HG02885 (cell line): ENCODE measurements at regions not wholly inside any gene's neighbourhood (a gene's known extent, or its start where the extent isn't known, plus 50 kb on each side); places are given as distances from the start of the nearest gene placed in this dataset.

Experiments
- ATAC-seq: cut with Tn5 transposase; IDR thresholded peaks from one replicate; pipeline ENCODE4 v1.9.1; 2021; ENCODE audit warnings: mild to moderate bottlenecking; ENCODE audit not compliant: unreplicated experiment, poor library complexity

DNA sequence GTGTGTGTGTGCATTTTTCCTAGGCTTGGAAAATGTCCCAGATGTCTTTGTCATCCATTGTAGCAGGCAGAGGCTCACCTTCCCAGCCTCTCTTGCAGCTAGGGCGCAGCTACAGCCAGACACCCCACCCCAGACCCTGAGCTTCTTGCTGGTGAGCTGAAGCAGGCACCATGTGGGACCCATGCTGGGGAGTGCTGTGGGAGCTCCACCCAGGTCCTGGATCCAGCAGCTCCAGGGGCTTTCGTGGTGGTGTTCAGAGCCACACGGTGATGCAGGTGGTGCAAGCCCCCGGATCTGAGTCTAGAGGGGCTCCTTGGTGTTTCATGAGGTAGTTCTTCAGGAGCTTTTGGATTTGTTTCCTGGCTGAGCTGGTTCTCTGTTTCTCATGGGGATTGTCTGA is 56.0 kb upstream of the ZFP64 start:
- no peak for ATAC-seq

DNA sequence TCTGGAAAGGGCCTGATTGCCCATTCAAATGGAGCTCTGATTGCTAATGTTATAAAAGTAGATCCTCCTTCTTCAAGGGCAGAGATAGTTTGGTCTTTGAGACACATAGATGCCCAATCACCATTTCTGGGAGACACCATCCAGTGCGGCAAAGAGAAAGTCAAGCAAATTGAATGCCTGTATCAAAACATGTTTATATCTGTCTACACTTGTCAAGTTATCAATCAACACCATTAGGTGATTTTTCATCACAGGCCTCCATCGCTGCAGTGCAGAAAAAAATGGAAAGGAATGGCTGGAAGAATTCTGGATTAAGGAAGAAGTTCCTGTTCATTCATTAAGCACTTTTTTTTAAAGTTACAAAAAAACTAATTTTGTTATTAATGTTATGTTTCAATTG is 54.8 kb upstream of the ZFP64 start:
- ATAC-seq = no peak

DNA sequence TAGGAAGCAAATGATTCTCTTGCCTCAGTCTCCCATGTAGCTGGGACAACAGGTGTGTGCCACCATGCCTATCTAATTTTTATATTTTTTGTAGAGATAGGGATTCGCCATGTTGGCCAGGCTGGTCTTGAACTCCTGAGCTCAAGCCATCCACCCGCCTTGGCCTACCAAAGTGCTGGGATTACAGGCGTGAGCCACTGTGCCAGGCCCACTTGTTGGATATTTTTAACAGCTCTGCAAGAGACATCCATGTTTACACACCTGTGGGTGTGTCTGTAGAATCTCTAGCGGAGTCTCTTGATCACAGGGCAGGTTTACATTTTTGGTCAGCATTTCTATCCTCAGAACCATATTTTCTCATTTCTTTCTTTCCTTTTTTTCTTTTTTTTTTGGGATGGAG is 53.1 kb upstream of the ZFP64 start:
- no peak for ATAC-seq

DNA sequence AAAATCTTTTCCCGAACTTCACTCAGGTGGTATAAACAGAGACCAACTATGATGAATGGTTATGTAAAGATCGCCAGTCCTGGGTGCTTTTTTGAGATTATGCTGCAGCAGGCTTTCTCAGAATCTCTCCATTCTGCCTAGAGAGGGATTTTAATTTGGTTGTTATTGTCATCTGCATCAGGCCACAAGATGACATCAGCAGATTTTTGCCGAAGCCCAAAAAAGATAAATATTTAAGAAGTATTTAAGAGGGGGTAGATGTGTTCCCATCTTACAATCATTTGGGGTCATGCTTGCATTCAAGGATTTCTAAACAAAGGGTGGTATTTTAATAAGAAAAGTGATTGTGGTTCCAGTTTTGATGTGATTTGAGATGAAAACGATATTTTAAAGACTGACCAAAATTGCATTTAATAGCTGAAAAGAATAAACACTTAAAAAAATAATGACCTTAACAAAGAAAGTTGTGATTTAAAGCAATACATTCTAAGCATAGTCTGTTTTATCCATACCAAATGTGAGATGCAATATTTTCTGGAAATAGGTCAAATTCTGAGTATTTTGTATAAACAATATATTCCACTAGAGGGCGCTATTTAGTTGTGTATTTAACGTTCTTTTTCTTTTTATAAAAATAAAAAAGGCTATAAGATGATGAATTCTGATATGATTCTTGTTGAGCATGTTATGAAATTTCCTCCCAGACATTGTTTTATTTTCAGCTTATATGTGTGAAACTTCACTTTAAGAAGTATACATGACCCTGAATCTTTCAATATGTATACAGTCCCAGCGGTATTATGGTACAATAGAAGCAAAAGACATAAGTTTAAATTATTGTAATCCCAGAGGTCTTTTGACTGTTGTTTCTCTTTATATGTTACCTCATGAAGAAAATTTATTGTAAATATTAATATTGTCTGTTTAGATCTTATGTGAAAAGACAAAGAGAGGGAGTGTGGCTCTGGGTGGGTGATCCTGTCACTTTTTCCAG is 51.0 kb upstream of the ZFP64 start:
- ATAC-seq = no peak
